MG63 (cell line): ENCODE measurements at regions not wholly inside any gene's neighbourhood (a gene's known extent, or its start where the extent isn't known, plus 50 kb on each side); places are given as distances from the start of the nearest gene placed in this dataset.
"Not testable (repeated sequence)": the region's sequence is repeated elsewhere in the genome, so short reads cannot be mapped to it uniquely, and the experiment has no call there.

Experiments used
- DNase-seq: peaks from one replicate; pipeline ENCODE4 v3.0.0-alpha.2; 2020
- H3K27me3 ChIP-seq: fragments of 250-450 bp; sonication (Bioruptor Pico); 2 replicates; pipeline ENCODE4 v1.5.1; 2020; ENCODE audit warnings: mild to moderate bottlenecking, moderate library complexity
- H3K36me3 ChIP-seq: fragments of 250-450 bp; sonication (Bioruptor Pico); 2 replicates; pipeline ENCODE4 v1.5.1; 2020; ENCODE audit warnings: mild to moderate bottlenecking, moderate library complexity
- H3K4me3 ChIP-seq: fragments of 250-450 bp; sonication (Bioruptor Pico); 2 replicates; pipeline ENCODE4 v1.5.1; 2020; ENCODE audit warnings: mild to moderate bottlenecking, moderate library complexity
- H3K9me3 ChIP-seq: fragments of 250-450 bp; sonication (Bioruptor Pico); 2 replicates; pipeline ENCODE4 v1.5.1; 2020; ENCODE audit warnings: mild to moderate bottlenecking, moderate library complexity

DNA sequence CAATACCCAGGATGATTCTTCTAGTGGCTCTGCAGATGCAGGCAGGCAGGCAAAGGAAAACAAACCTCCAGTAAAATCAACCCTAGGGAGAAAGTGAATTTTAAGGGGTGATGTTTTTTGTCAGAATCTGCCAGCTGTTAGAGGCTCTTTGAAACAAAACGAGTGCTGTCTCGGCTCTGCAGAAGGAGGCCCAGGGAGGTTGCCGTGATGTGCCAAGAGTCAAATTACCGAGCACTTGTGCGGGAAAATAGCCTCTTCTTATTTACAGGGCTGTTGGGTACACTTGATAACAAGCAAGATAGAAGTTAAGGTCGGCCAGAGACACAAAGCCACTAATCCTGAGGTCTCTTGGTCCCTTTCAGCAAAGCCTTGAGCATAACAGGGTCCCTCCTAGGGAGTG is 68.9 kb upstream of the EEF2KMT start:
- no peak for DNase-seq
- Histone ChIP-seq H3K36me3 (no peaks in the 10 kb centered on the region), H3K4me3 (no peak overlapping the region), H3K9me3 (no peaks in the 10 kb centered on the region), H3K27me3 (no peaks in the 10 kb centered on the region; the same call in 1 of the 2 replicates)

- H3K9me3 ChIP-seq, H3K27me3 ChIP-seq, H3K4me3 ChIP-seq, DNase-seq, H3K36me3 ChIP-seq: not testable (repeated sequence)
Observed at GRCh38 chr16:5165429-5165828, 67.8 kb upstream of the EEF2KMT start.

DNA sequence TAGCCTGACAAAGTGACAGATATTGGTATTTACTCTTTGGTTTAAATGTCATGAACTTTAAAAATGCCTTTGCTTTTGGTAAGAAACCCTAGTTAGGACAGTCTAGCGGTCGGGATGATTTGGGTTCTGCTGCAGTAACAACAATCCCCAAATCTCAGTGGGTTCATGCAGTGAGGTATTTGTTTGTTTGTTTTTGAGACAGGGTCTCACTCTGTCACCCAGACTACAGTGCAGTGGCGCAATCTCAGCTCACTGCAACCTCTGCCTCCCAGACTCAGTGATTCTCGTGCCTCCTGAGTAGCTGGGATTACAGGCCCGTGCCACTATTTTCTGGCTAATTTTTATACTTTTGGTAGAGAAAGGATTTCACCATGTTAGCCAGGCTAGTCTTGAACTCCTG is 65.2 kb upstream of the EEF2KMT start:
- not testable (repeated sequence) for DNase-seq, H3K36me3 ChIP-seq, H3K9me3 ChIP-seq, H3K27me3 ChIP-seq, H3K4me3 ChIP-seq

- not testable (repeated sequence) for H3K9me3 ChIP-seq, H3K27me3 ChIP-seq, H3K4me3 ChIP-seq, DNase-seq, H3K36me3 ChIP-seq
Observed at GRCh38 chr16:5161888-5162287, 64.3 kb upstream of the EEF2KMT start.

DNA sequence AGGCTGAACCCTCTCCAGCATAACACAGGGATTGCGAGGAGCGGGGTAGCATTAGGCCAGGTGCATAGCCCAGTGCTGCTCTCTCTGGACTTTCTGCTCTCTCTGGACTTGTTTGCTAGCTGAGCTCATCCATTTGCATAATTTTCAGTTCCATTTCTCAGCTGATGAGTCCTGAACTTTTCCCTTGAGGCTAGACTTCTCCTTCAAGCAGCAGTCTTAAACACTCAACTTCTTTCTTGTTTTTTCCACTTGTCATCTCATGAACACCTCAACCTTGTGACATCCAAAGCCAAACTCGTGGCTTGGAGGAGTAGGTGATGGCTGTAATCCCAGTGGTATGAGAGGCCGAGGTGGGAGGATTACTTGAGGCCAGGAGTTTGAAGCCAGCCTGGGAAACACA is 62.4 kb upstream of the EEF2KMT start:
- not testable (repeated sequence) for H3K9me3 ChIP-seq, DNase-seq, H3K36me3 ChIP-seq, H3K27me3 ChIP-seq, H3K4me3 ChIP-seq

GRCh38 chr16:5159537-5159936 is 61.9 kb upstream of the EEF2KMT start:
- H3K4me3 ChIP-seq, H3K27me3 ChIP-seq, H3K9me3 ChIP-seq, H3K36me3 ChIP-seq, DNase-seq: not testable (repeated sequence)

DNA sequence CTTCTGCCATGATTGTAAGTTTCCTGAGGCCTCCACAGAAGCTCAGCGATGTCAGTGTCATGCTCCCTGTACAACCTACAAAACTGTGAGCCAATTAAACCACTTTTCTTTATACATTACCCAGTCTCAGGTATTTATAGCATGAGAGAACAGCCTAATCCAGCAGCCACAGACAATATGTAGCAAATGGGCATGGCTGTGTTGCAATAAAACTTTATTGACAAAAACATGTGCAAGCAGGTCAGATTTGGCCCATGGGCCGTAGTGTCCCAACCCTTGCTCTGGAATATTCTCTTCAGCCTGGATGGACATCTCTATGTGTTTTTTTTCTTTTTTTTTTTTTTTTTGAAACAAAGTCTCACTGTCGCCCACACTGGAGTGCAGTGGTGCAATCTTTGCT is 60.9 kb upstream of the EEF2KMT start:
- Histone ChIP-seq H3K9me3 (no peaks in the 10 kb centered on the region), H3K4me3 (no peak overlapping the region), H3K27me3 (no peaks in the 10 kb centered on the region), H3K36me3 (no peaks in the 10 kb centered on the region)
- DNase-seq, result no peak

DNA sequence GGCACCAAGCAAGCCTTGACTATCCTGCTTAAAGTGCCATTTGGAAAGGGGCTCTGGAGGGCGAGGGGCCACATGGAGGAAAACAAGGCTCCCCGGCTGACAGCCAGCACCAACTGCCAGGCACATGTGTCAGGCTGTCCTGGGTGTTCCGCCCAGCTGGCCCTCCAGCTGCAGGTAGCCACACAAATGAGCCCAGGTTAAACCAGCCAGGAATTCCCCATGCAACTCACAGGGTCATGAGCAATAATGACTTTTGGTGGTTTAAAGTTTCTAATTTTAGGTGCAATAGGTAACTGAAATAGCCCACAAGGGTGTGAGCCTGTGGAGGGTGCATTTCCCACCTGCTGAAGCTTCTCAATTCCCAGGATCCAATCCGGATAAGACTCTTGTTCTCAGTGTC is 58.9 kb upstream of the EEF2KMT start:
- DNase-seq, H3K27me3 ChIP-seq, H3K36me3 ChIP-seq, H3K4me3 ChIP-seq, H3K9me3 ChIP-seq: not testable (repeated sequence)

- H3K4me3 ChIP-seq, H3K36me3 ChIP-seq, H3K27me3 ChIP-seq, H3K9me3 ChIP-seq: not testable (repeated sequence)
- DNase-seq, result peak; percentile 19
Observed at GRCh38 chr16:5154006-5154405, 56.4 kb upstream of the EEF2KMT start.

DNA sequence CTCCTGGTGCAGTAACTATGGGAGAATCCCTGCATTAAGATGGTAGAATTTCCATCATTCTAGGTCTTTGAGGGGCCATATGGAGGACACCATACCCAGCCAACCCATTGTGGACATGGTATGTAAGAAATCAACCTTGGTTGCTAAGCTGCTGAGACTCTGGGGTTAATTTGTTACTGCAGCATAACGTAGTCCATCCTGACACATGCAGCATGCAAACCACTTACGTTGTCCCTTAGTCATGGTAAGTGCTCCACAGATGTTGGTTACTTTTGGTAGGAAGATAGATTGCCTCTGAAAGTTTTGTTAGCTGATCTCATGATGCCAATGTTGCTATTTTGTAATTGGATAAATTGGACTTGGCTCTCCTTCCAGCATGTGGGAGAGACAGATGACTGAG is 53.8 kb upstream of the EEF2KMT start:
- H3K27me3 ChIP-seq, H3K4me3 ChIP-seq, DNase-seq, H3K36me3 ChIP-seq, H3K9me3 ChIP-seq: not testable (repeated sequence)
